Gastroesophageal sphincter (tissue), 3 donors: ENCODE measurements at regions not wholly inside any gene's neighbourhood (a gene's known extent, or its start where the extent isn't known, plus 50 kb on each side); places are given as distances from the start of the nearest gene placed in this dataset.
"Not testable (repeated sequence)": the region's sequence is repeated elsewhere in the genome, so short reads cannot be mapped to it uniquely, and the experiment has no call there.

Experiments used
- CTCF ChIP-seq, 4 experiments: fragments of 200-600 bp in 2 of 4; fragments of 450-650 bp in 2 of 4; sonication (generic) in 1 of 4; IDR thresholded peaks; one replicate each; pipeline ENCODE4 v1.5.1; 2017 to 2019; ENCODE audit warnings: antibody characterized with exemption in 4 of 4, mild to moderate bottlenecking in 2 of 4, moderate library complexity in 2 of 4
- EP300 ChIP-seq: sonication (generic); formaldehyde crosslinking; IDR thresholded peaks from one replicate; pipeline ENCODE4 v1.6.1; 2017; ENCODE audit warnings: antibody characterized with exemption, mild to moderate bottlenecking
- POLR2A ChIP-seq, 2 donors: fragments of 450-650 bp; IDR thresholded peaks; one replicate each; pipeline ENCODE4 v1.6.1; 2017; ENCODE audit warnings: antibody characterized with exemption in 2 of 2, mild to moderate bottlenecking in 2 of 2, moderate library complexity in 1 of 2
- POLR2AphosphoS5 ChIP-seq: sonication (generic); formaldehyde crosslinking; IDR thresholded peaks from one replicate; pipeline ENCODE4 v1.6.1; 2017; ENCODE audit warnings: antibody characterized with exemption

- TF ChIP-seq CTCF (IDR thresholded peaks at IDR 0.05); POLR2A (IDR thresholded peaks at IDR 0.05); EP300; POLR2AphosphoS5: not testable (repeated sequence)
Measured at GRCh38 chr1:163592623-163593022, 270.9 kb downstream of the NUF2 start.
